PC-3 (cell line): ENCODE measurements at regions not wholly inside any gene's neighbourhood (a gene's known extent, or its start where the extent isn't known, plus 50 kb on each side); places are given as distances from the start of the nearest gene placed in this dataset.

Experiments used
- ATAC-seq: fragments of 200-7000 bp; cut with Tn5 transposase; 2 replicates; pipeline ENCODE4 v1.9.1; 2020; ENCODE audit warnings: mild to moderate bottlenecking, moderate library complexity
- BruUV-seq: library from RNA; stranded (reverse); fragments of 400-500 nt; replicated peaks from 2 replicates; lab custom pipeline; 2021; lab: Mats Ljungman, UMichigan
- CTCF ChIA-PET: fragments of 300-600 bp; sonication (Branson Sonifier 250); formaldehyde crosslinking; loops from one replicate; lab custom pipeline; 2022; ENCODE audit warnings: antibody characterized with exemption; lab: Charles Lee
- POLR2A ChIA-PET: fragments of 300-600 bp; sonication (Branson Sonifier 250); formaldehyde crosslinking; loops from one replicate; lab custom pipeline; 2022; ENCODE audit warnings: antibody characterized with exemption; ENCODE audit not compliant: unreplicated experiment; lab: Charles Lee
- DNase-seq: peaks from one replicate; pipeline ENCODE4 v3.0.0-alpha.2; 2015
- H2AFZ ChIP-seq: fragments of 300-600 bp; sonication (generic); 2 replicates; pipeline ENCODE4 v1.6.0; 2016; ENCODE audit warnings: antibody characterized with exemption, low read length
- H3F3A ChIP-seq: fragments of 300-600 bp; sonication (generic); one replicate; pipeline ENCODE4 v1.6.0; 2017; ENCODE audit warnings: antibody characterized with exemption, low read length, control low read depth, mild to moderate bottlenecking; ENCODE audit not compliant: unreplicated experiment
- H3K27ac ChIP-seq: fragments of 300-600 bp; sonication (generic); 2 replicates; pipeline ENCODE4 v1.5.1; 2016; ENCODE audit warnings: mild to moderate bottlenecking, low read length
- H3K27me3 ChIP-seq: fragments of 300-600 bp; sonication (generic); 2 replicates; pipeline ENCODE4 v1.6.1; 2016; ENCODE audit warnings: low read length, mixed read lengths
- H3K36me3 ChIP-seq: fragments of 300-600 bp; sonication (generic); 2 replicates; pipeline ENCODE4 v1.6.1; 2016; ENCODE audit warnings: low read depth, mixed run types, low read length, mixed read lengths
- H3K4me1 ChIP-seq: fragments of 300-600 bp; sonication (generic); 2 replicates; pipeline ENCODE4 v1.5.1; 2016; ENCODE audit warnings: low read length; ENCODE audit not compliant: insufficient read depth
- H3K4me2 ChIP-seq: fragments of 300-600 bp; sonication (generic); 2 replicates; pipeline ENCODE4 v1.6.0; 2016; ENCODE audit warnings: low read length
- H3K4me3 ChIP-seq: fragments of 300-600 bp; sonication (generic); 2 replicates; pipeline ENCODE4 v1.5.1; 2016; ENCODE audit warnings: mild to moderate bottlenecking, low read length, mixed read lengths
- H3K79me2 ChIP-seq: fragments of 300-600 bp; sonication (generic); 2 replicates; pipeline ENCODE4 v1.6.1; 2017; ENCODE audit warnings: low read length, mixed read lengths
- H3K9ac ChIP-seq: fragments of 300-600 bp; sonication (generic); 2 replicates; pipeline ENCODE4 v1.6.0; 2016; ENCODE audit warnings: mild to moderate bottlenecking, low read length
- H3K9me2 ChIP-seq: fragments of 300-600 bp; sonication (generic); replicated peaks from 2 replicates; pipeline ENCODE4 v1.6.1; 2016; ENCODE audit warnings: mixed run types, low read length, mixed read lengths
- H3K9me3 ChIP-seq: fragments of 300-600 bp; sonication (generic); 2 replicates; pipeline ENCODE4 v1.6.1; 2016; ENCODE audit warnings: low read length, mixed read lengths
- H4K20me1 ChIP-seq: fragments of 300-600 bp; sonication (generic); 2 replicates; pipeline ENCODE4 v1.6.1; 2016; ENCODE audit warnings: low read length, mixed read lengths
- CTCF ChIP-seq: fragments of 300-600 bp; sonication (generic); conservative IDR thresholded peaks from 2 replicates; pipeline ENCODE4 v1.5.1; 2017; ENCODE audit warnings: antibody characterized with exemption, low read depth, mild to moderate bottlenecking, low read length
- EZH2 ChIP-seq: fragments of 300-600 bp; sonication (generic); IDR thresholded peaks from one replicate; pipeline ENCODE4 v1.6.1; 2017; ENCODE audit warnings: antibody characterized with exemption, mild to moderate bottlenecking, low read length; ENCODE audit not compliant: unreplicated experiment
- EZH2phosphoT487 ChIP-seq: fragments of 300-600 bp; sonication (generic); IDR thresholded peaks from 2 replicates; pipeline ENCODE4 v1.6.1; 2018; ENCODE audit warnings: mild to moderate bottlenecking, antibody characterized with exemption, low read length, borderline replicate concordance
- intact Hi-C: fragments of 100-400 bp; cut with micrococcal nuclease; formaldehyde crosslinking; loops from 2 replicates; pipeline ENCODE4 v1.9.0; 2023

GRCh38 chr6:98308564-98308963 is 525.8 kb upstream of the POU3F2 start:
- H3K9ac ChIP-seq = no peak overlapping the region
- H2AFZ ChIP-seq = no peak overlapping the region
- ChIA-PET CTCF (no interaction called here), POLR2A (no interaction called here)
- ATAC-seq (no peak), DNase-seq (peak; percentile 3)
- no TSS peak for BruUV-seq
- no peaks in the 10 kb centered on the region for H3K79me2 ChIP-seq
- H4K20me1 ChIP-seq = no peaks in the 10 kb centered on the region
- H3K9me2 ChIP-seq = no peaks in the 10 kb centered on the region
- H3K4me3 ChIP-seq = no peak overlapping the region
- no peak for TF ChIP-seq EZH2
- TF ChIP-seq CTCF = no peak
- no peak for TF ChIP-seq EZH2phosphoT487
- H3F3A ChIP-seq = no peaks in the 10 kb centered on the region
- intact Hi-C loops = no loop called here
- H3K9me3 ChIP-seq = no peaks in the 10 kb centered on the region
- no peaks in the 10 kb centered on the region for H3K27me3 ChIP-seq
- H3K4me1 ChIP-seq = no peaks in the 10 kb centered on the region
- no peak overlapping the region for H3K27ac ChIP-seq
- no peak overlapping the region for H3K4me2 ChIP-seq
- H3K36me3 ChIP-seq = no peaks in the 10 kb centered on the region

GRCh38 chr6:98310443-98310842 is 523.9 kb upstream of the POU3F2 start:
- no peak for TF ChIP-seq EZH2phosphoT487
- no peak for TF ChIP-seq CTCF
- TF ChIP-seq EZH2 = no peak
- Histone ChIP-seq H3K4me2 (no peak overlapping the region), H3F3A (no peaks in the 10 kb centered on the region), H3K27ac (no peak overlapping the region), H3K4me3 (no peak overlapping the region), H3K79me2 (no peaks in the 10 kb centered on the region), H3K9me3 (no peaks in the 10 kb centered on the region), H3K9me2 (no peaks in the 10 kb centered on the region), H3K36me3 (no peaks in the 10 kb centered on the region), H3K4me1 (no peaks in the 10 kb centered on the region), H3K27me3 (no peaks in the 10 kb centered on the region), H3K9ac (no peak overlapping the region), H4K20me1 (no peaks in the 10 kb centered on the region), H2AFZ (no peak overlapping the region)
- no peak for ATAC-seq
- CTCF ChIA-PET = no interaction called here
- no peak for DNase-seq
- intact Hi-C loops = no loop called here
- POLR2A ChIA-PET = no interaction called here
- BruUV-seq = no TSS peak

GRCh38 chr6:98323605-98324004 is 510.8 kb upstream of the POU3F2 start:
- no peak overlapping the region for H3K27ac ChIP-seq
- DNase-seq (no peak), ATAC-seq (no peak)
- no peaks in the 10 kb centered on the region for H3K79me2 ChIP-seq
- no TSS peak for BruUV-seq
- H3F3A ChIP-seq = no peaks in the 10 kb centered on the region
- TF ChIP-seq EZH2 (no peak), EZH2phosphoT487 (no peak)
- intact Hi-C loops = no loop called here
- no peaks in the 10 kb centered on the region for H3K9me2 ChIP-seq
- no peaks in the 10 kb centered on the region for H3K4me1 ChIP-seq
- no peak overlapping the region for H3K4me3 ChIP-seq
- H3K9me3 ChIP-seq = no peaks in the 10 kb centered on the region
- H3K4me2 ChIP-seq = no peak overlapping the region
- no peaks in the 10 kb centered on the region for H4K20me1 ChIP-seq
- no peak overlapping the region for H3K9ac ChIP-seq
- ChIA-PET CTCF (no interaction called here), POLR2A (no interaction called here)
- no peak overlapping the region for H2AFZ ChIP-seq
- no peaks in the 10 kb centered on the region for H3K36me3 ChIP-seq
- H3K27me3 ChIP-seq = no peaks in the 10 kb centered on the region
